ENCODE measurements at regions not wholly inside any gene's neighbourhood (a gene's known extent, or its start where the extent isn't known, plus 50 kb on each side); places are given as distances from the start of the nearest gene placed in this dataset.
"Not testable (repeated sequence)": the region's sequence is repeated elsewhere in the genome, so short reads cannot be mapped to it uniquely, and the experiment has no call there.

GRCh38 chr2:37797081-37797480 lies 125.6 kb upstream of the CDC42EP3 start:
- Histone ChIP-seq H3K4me1 (peaks cover 6 to 11% of the 10 kb centered on the region in 2 donors), H3K27ac (no peak overlapping the region), H3K27me3 (no peaks in the 10 kb centered on the region), H3K36me3 (no peaks in the 10 kb centered on the region), H3K9me3 (no peaks in the 10 kb centered on the region), H3K4me3 (no peak overlapping the region)
- DNase-seq (no peak), ATAC-seq (no peak)
- intact Hi-C loops (cut with DNase I), result no loop called here
- no peak for TF ChIP-seq CTCF (IDR thresholded peaks at IDR 0.05)

GRCh38 chr2:37798315-37799005 lies 126.6 kb upstream of the RMDN2 start:
- H3K9me3 ChIP-seq, result no peaks in the 10 kb centered on the region
- no peak for DNase-seq
- no peak overlapping the region for H3K4me3 ChIP-seq
- no peak for TF ChIP-seq CTCF (IDR thresholded peaks at IDR 0.05)
- H3K27ac ChIP-seq, result peak overlapping the region in 1 of 2 donors; percentile 42
- ATAC-seq, result no peak
- H3K36me3 ChIP-seq, result no peaks in the 10 kb centered on the region
- intact Hi-C loops (cut with DNase I), result no loop called here
- no peaks in the 10 kb centered on the region for H3K27me3 ChIP-seq
- peaks cover 7 to 11% of the 10 kb centered on the region in 2 donors for H3K4me1 ChIP-seq

GRCh38 chr2:37800176-37800858 lies 124.8 kb upstream of the RMDN2 start:
- H3K4me3 ChIP-seq, result no peak overlapping the region
- H3K27ac ChIP-seq, result no peak overlapping the region
- peaks cover 7 to 11% of the 10 kb centered on the region in 2 donors for H3K4me1 ChIP-seq
- ATAC-seq (no peak), DNase-seq (no peak)
- intact Hi-C loops (cut with DNase I), result no loop called here
- no peaks in the 10 kb centered on the region for H3K9me3 ChIP-seq
- no peak for TF ChIP-seq CTCF (IDR thresholded peaks at IDR 0.05)
- no peaks in the 10 kb centered on the region for H3K27me3 ChIP-seq
- no peaks in the 10 kb centered on the region for H3K36me3 ChIP-seq

- Histone ChIP-seq H3K27ac (no peak overlapping the region), H3K4me1 (peaks cover 7 to 11% of the 10 kb centered on the region in 2 donors), H3K27me3 (no peaks in the 10 kb centered on the region), H3K36me3 (no peaks in the 10 kb centered on the region), H3K4me3 (no peak overlapping the region), H3K9me3 (peaks cover 0 to 1% of the 10 kb centered on the region in 2 donors)
- TF ChIP-seq CTCF (IDR thresholded peaks at IDR 0.05), result no peak
- ATAC-seq (peak; percentile 97), DNase-seq (peak in 1 of 4 donors; percentile 78)
- intact Hi-C loops (cut with DNase I), result no loop called here
These were observed 122.8 kb upstream of the RMDN2 start for GRCh38 chr2:37802211-37802752.

GRCh38 chr2:37802899-37803379 lies 122.1 kb upstream of the RMDN2 start:
- Histone ChIP-seq H3K4me1 (peaks cover 7 to 9% of the 10 kb centered on the region in 2 donors), H3K9me3 (peaks cover 0 to 2% of the 10 kb centered on the region in 2 donors), H3K4me3 (no peak overlapping the region), H3K27me3 (no peaks in the 10 kb centered on the region), H3K36me3 (no peaks in the 10 kb centered on the region), H3K27ac (no peak overlapping the region)
- intact Hi-C loops (cut with DNase I), result no loop called here
- no peak for TF ChIP-seq CTCF (IDR thresholded peaks at IDR 0.05)
- ATAC-seq (peak; percentile 87), DNase-seq (no peak)

GRCh38 chr2:37806004-37806403 lies 119.1 kb upstream of the RMDN2 start:
- intact Hi-C loops (cut with DNase I); H3K27ac ChIP-seq; ATAC-seq; H3K27me3 ChIP-seq; H3K4me3 ChIP-seq; H3K36me3 ChIP-seq; H3K9me3 ChIP-seq; H3K4me1 ChIP-seq; DNase-seq: not testable (repeated sequence)

Data from left lung (tissue), 4 donors.